ENCODE measurements at regions not wholly inside any gene's neighbourhood (a gene's known extent, or its start where the extent isn't known, plus 50 kb on each side); places are given as distances from the start of the nearest gene placed in this dataset.

GRCh38 chr5:143877196-143877595, 65.2 kb downstream of the HMHB1 start:
- 35% methylated on average over 2 of the region's 2 CpGs for WGBS (ENCODE audit: low lambda C conversion rate)
- no peak overlapping the region for H3K4me2 ChIP-seq (ENCODE audit: low read depth, low read length)
- no peak for FAIRE-seq
- peaks cover 12% of the 10 kb centered on the region for H3K4me1 ChIP-seq (ENCODE audit: insufficient read depth, low read length)
- no peak for DNase-seq (ENCODE audit: low spot score)
- intact Hi-C loops (cut with micrococcal nuclease; ENCODE audit: unreplicated experiment) (no loop called here), in situ Hi-C loops (cut with HindIII; ENCODE audit: extremely low pct_ligation_motif_present, low pct_unique_long_range_greater_than_20kb) (no loop called here)
- H3K36me3 ChIP-seq (replicated peaks in 1 of 2; ENCODE audit: control insufficient read depth in 1 of 2, insufficient read depth in 2 of 2, low read length in 2 of 2), result no peaks in the 10 kb centered on the region
- no TSS peak for BruUV-seq (replicated peaks)
- H3K9me3 ChIP-seq (ENCODE audit: low read length), result no peaks in the 10 kb centered on the region
- no peak for TF ChIP-seq U2AF1 (optimal IDR thresholded peaks at IDR 0.05; ENCODE audit: low read depth, low read length)
- TF ChIP-seq ZKSCAN8 (CRISPR knock-in tag; IDR thresholded peaks at IDR 0.05; ENCODE audit: borderline replicate concordance), result no peak
- TF ChIP-seq ZSCAN31 (CRISPR knock-in tag; IDR thresholded peaks at IDR 0.05; ENCODE audit: low read depth), result no peak
- no peak for TF ChIP-seq TMF1 (CRISPR knock-in tag; IDR thresholded peaks at IDR 0.05; ENCODE audit: low read depth)
- no peak for TF ChIP-seq USF2 (IDR thresholded peaks at IDR 0.05; ENCODE audit: low read depth, low read length)
- TF ChIP-seq USF2 (CRISPR knock-in tag; IDR thresholded peaks at IDR 0.05; ENCODE audit: borderline replicate concordance), result no peak
- TF ChIP-seq ZFP36L2 (CRISPR knock-in tag; IDR thresholded peaks at IDR 0.05), result no peak
- TF ChIP-seq TIGD3 (CRISPR knock-in tag; IDR thresholded peaks at IDR 0.05; ENCODE audit: borderline replicate concordance), result no peak
- TF ChIP-seq SMAD3 (CRISPR knock-in tag; IDR thresholded peaks at IDR 0.05), result no peak
- no peak for TF ChIP-seq ELK4 (CRISPR knock-in tag; IDR thresholded peaks at IDR 0.05; ENCODE audit: borderline replicate concordance)
- TF ChIP-seq ZNF619 (CRISPR knock-in tag; IDR thresholded peaks at IDR 0.05), result no peak
- TF ChIP-seq ATRX (CRISPR knock-in tag; IDR thresholded peaks at IDR 0.05; ENCODE audit: borderline replicate concordance), result no peak
- TF ChIP-seq FOXO1 (CRISPR knock-in tag; IDR thresholded peaks at IDR 0.05), result no peak
- TF ChIP-seq ZNF672 (CRISPR knock-in tag; IDR thresholded peaks at IDR 0.05), result no peak
- no peak for TF ChIP-seq CAMTA2 (CRISPR knock-in tag; IDR thresholded peaks at IDR 0.05; ENCODE audit: borderline replicate concordance)
- TF ChIP-seq GATAD2A (CRISPR knock-in tag; IDR thresholded peaks at IDR 0.05), result no peak
- no peak for TF ChIP-seq ZNF558 (CRISPR knock-in tag; IDR thresholded peaks at IDR 0.05; ENCODE audit: borderline replicate concordance)
- TF ChIP-seq ZNF710 (CRISPR knock-in tag; IDR thresholded peaks at IDR 0.05; ENCODE audit: borderline replicate concordance), result no peak
- no peak for ATAC-seq
- no peaks in the 10 kb centered on the region for H3K79me2 ChIP-seq (ENCODE audit: insufficient read depth, low read length)
- H3K27ac ChIP-seq (ENCODE audit: extremely low read length, insufficient read depth, low read length), result no peak overlapping the region
- H4K20me1 ChIP-seq (ENCODE audit: insufficient read depth, low read length), result no peaks in the 10 kb centered on the region
- H2AFZ ChIP-seq (ENCODE audit: low read length), result no peak overlapping the region
- H3K9ac ChIP-seq (ENCODE audit: insufficient read depth, low read depth, low read length), result no peak overlapping the region
- H3K4me3 ChIP-seq (replicated peaks in 1 of 3; ENCODE audit: insufficient read depth in 1 of 3, low read depth in 2 of 3, low read length in 3 of 3), result no peak overlapping the region
- ChIA-PET CTCF (ENCODE audit: low intra/inter-chr PET ratio, low total read pairs) (no interaction called here), POLR2A (no interaction called here)
- no peaks in the 10 kb centered on the region; a peak in 1 of 5 replicates for H3K27me3 ChIP-seq (ENCODE audit: control insufficient read depth in 1 of 2, insufficient read depth in 2 of 2, low read length in 2 of 2)

All from HepG2 (cell line).